NT2/D1 (cell line): ENCODE measurements at regions not wholly inside any gene's neighbourhood (a gene's known extent, or its start where the extent isn't known, plus 50 kb on each side); places are given as distances from the start of the nearest gene placed in this dataset.

ENCODE experiments used
- DNase-seq: peaks from one replicate; pipeline ENCODE4 v3.0.0-alpha.2; 2011; ENCODE audit warnings: low read depth, low spot score
- H3K27me3 ChIP-seq: 2 replicates; pipeline ENCODE4 v1.6.0; 2011; ENCODE audit warnings: mild to moderate bottlenecking; ENCODE audit not compliant: insufficient read length, insufficient read depth
- H3K36me3 ChIP-seq: 2 replicates; pipeline ENCODE4 v1.6.1; 2011; ENCODE audit warnings: mild to moderate bottlenecking, low read length, mixed read lengths; ENCODE audit not compliant: insufficient read depth, insufficient read length
- H3K4me1 ChIP-seq: 2 replicates; pipeline ENCODE4 v1.5.1; 2011; ENCODE audit not compliant: insufficient read depth, insufficient read length
- H3K4me3 ChIP-seq: 2 replicates; pipeline ENCODE4 v1.5.1; 2011; ENCODE audit warnings: low read depth; ENCODE audit not compliant: insufficient read length
- H3K9ac ChIP-seq: 2 replicates; pipeline ENCODE4 v1.6.0; 2011; ENCODE audit warnings: low read depth; ENCODE audit not compliant: insufficient read length
- H3K9me3 ChIP-seq: 2 replicates; pipeline ENCODE4 v1.5.1; 2011; ENCODE audit warnings: mild to moderate bottlenecking, low read length; ENCODE audit not compliant: insufficient read depth
- SUZ12 ChIP-seq: IDR thresholded peaks from 2 replicates; pipeline ENCODE4 v1.6.1; 2011; ENCODE audit not compliant: insufficient read length, insufficient read depth; ENCODE audit errors: extremely low read depth
- YY1 ChIP-seq: IDR thresholded peaks from 2 replicates; pipeline ENCODE4 v1.6.1; 2011; ENCODE audit not compliant: insufficient read length, insufficient read depth
- ZNF274 ChIP-seq: IDR thresholded peaks from 2 replicates; pipeline ENCODE4 v1.6.1; 2011; ENCODE audit warnings: mild to moderate bottlenecking, low read depth, low read length

DNA sequence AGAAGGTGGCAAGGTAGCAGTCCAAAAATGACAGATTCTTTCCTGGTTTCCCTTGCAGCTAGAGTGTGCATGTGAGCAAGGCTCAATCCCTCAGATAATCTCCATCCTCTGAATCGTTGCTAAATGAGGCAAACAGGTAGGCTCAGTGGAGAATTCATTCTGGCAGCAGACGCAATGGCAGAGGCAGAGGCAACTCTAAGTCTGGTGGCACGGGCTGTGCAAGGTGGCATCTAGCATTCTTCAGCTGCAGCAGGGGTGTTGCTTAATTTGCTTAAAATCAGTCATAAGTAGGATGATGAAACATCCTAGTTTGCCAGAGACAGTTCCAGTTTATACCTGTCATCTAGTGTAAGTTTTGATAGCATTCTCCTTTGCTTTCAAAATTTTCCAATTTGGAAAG, 391.1 kb upstream of the MEX3C start:
- no peaks in the 10 kb centered on the region for H3K27me3 ChIP-seq
- H3K9ac ChIP-seq, result no peak overlapping the region
- no peaks in the 10 kb centered on the region for H3K4me1 ChIP-seq
- no peak for TF ChIP-seq ZNF274
- no peaks in the 10 kb centered on the region for H3K36me3 ChIP-seq
- no peaks in the 10 kb centered on the region for H3K9me3 ChIP-seq
- DNase-seq, result no peak
- no peak overlapping the region for H3K4me3 ChIP-seq

DNA sequence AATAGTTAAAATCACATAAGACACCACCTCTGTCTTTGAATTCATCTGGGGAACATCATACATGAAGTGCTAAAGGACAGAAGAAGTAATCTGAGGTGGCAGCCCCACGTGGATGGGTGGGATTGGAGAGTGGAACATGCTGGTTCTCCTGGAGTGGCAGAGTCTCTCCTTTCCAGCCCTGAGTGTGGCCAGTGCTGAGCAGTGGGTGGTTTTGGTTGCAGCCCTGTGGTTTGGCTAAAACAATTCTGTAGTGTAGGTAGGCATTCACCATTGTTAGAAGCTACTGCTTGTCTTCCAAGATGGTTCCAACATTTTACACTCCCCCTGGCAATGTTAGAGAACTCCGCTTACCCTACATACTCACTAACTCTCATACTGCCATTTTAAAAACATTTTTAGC, 396.4 kb upstream of the MEX3C start:
- no peak for TF ChIP-seq SUZ12
- no peak for TF ChIP-seq ZNF274
- TF ChIP-seq YY1, result no peak
- Histone ChIP-seq H3K27me3 (no peaks in the 10 kb centered on the region), H3K4me1 (no peaks in the 10 kb centered on the region), H3K4me3 (no peak overlapping the region), H3K9me3 (peaks cover 14% of the 10 kb centered on the region; the same call in 1 of the 2 replicates), H3K9ac (no peak overlapping the region), H3K36me3 (no peaks in the 10 kb centered on the region)
- no peak for DNase-seq

DNA sequence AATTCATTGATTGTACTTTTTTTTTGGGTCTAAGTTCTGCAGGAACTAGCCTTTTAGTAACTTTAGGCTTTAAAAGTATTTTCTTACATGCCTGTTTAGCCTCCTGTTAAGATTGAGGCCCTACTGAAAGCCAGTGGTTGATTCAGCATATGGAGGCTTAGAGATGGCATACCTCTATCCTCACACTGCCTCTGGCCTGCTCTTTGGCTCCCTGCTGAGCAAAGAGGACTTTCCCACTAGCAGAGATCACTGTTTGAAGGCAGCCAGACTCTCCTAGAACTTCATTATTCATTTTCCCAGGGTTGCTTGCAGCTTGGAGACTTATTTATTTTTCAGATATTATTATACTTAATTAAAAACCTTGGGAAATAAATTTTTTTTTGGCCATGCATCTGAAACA, 405.6 kb upstream of the MEX3C start:
- no peaks in the 10 kb centered on the region for H3K36me3 ChIP-seq
- DNase-seq, result no peak
- peaks cover 4% of the 10 kb centered on the region; the same call in 1 of the 2 replicates for H3K9me3 ChIP-seq
- no peak overlapping the region for H3K4me3 ChIP-seq
- H3K9ac ChIP-seq, result no peak overlapping the region
- H3K27me3 ChIP-seq, result no peaks in the 10 kb centered on the region
- no peaks in the 10 kb centered on the region for H3K4me1 ChIP-seq
- TF ChIP-seq SUZ12, result no peak

DNA sequence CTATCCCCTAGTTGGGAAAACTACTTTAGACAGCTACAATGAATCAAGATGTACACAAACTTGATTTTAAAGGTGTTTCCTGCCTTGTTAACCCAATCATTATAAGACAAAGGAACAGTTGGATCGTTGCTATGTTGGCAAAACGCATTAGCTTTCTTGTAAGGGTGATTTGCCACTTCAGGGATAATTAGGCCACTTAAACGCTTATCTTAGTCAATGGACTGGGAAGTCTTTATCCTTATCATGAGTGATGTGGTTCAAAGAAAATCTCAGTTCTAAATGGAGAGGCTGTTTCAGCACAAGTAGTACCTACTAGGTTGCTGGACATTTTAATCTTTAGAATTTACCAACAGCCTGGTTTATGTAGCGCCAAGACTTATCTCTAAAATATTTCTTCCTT, 406.1 kb upstream of the MEX3C start:
- Histone ChIP-seq H3K4me3 (no peak overlapping the region), H3K27me3 (no peaks in the 10 kb centered on the region), H3K4me1 (no peaks in the 10 kb centered on the region), H3K9me3 (peaks cover 4% of the 10 kb centered on the region; the same call in 1 of the 2 replicates), H3K36me3 (no peaks in the 10 kb centered on the region), H3K9ac (no peak overlapping the region)
- TF ChIP-seq SUZ12, result no peak
- no peak for TF ChIP-seq ZNF274
- no peak for TF ChIP-seq YY1
- DNase-seq, result no peak

DNA sequence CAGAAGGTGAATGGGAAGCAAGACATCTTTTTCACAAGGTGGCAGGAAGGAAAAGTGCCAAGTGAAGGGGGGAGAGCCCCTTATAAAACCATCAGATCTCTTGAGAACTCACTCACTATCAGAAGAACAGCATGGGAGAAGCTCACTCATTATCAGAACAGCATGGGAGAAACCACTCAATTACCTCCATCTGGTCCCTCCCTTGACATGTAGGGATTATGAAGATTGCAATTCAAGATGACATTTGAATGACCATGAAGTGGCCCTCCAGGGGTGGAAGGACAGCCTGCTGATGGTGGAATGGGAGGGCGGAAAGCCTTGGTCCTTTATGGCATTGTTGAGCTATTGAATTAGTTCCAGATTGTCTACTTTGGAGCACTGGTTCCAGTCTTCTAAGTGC, 413.0 kb upstream of the MEX3C start:
- H3K27me3 ChIP-seq, result no peaks in the 10 kb centered on the region
- H3K4me3 ChIP-seq, result no peak overlapping the region
- DNase-seq, result no peak
- no peak for TF ChIP-seq ZNF274
- TF ChIP-seq SUZ12, result no peak
- no peak for TF ChIP-seq YY1
- no peaks in the 10 kb centered on the region for H3K4me1 ChIP-seq
- peaks cover 4% of the 10 kb centered on the region; the same call in 1 of the 2 replicates for H3K9me3 ChIP-seq
- H3K9ac ChIP-seq, result no peak overlapping the region
- no peaks in the 10 kb centered on the region for H3K36me3 ChIP-seq

DNA sequence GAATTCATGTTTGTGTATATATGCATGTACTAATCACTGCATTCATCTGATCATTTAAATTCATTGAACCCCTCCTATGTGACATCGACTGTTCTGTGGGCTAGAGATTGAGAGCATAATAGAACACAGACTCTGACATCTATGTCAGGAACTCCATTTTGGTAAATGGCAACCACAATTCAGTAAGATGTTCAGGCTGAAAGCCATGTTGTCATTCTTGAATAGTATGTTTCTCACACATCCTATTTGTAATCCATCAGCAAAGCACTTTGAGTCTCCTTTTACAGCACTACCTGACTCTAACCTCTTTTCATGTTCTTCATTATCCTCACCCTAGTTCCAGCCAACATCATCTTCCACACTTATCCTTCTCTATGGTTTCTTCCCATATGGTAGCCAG, 413.8 kb upstream of the MEX3C start:
- H3K4me1 ChIP-seq, result no peaks in the 10 kb centered on the region
- H3K4me3 ChIP-seq, result no peak overlapping the region
- H3K36me3 ChIP-seq, result no peaks in the 10 kb centered on the region
- peaks cover 4% of the 10 kb centered on the region; the same call in 1 of the 2 replicates for H3K9me3 ChIP-seq
- TF ChIP-seq YY1 (no peak), SUZ12 (no peak), ZNF274 (no peak)
- DNase-seq, result no peak
- no peaks in the 10 kb centered on the region for H3K27me3 ChIP-seq
- H3K9ac ChIP-seq, result no peak overlapping the region

DNA sequence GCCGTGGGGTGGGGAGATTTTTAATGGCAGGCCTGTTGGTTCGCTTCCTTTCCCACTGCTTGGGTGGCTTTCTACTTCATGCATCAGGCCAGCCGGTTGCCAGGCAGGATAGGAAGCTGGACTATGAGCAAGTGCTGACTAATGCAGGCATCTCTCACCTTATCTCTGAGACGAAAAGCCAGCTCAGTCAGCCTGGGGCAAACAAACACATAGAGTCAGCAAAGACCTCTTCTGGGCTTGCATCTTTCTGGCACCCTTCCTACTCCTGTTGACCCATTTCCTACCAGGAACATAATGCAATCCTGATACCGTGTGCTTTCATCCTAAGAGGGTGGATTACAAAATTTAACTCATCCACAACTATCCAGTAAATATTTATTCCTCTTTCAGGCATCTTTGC, 416.6 kb upstream of the MEX3C start:
- Histone ChIP-seq H3K4me3 (no peak overlapping the region), H3K9ac (no peak overlapping the region), H3K27me3 (no peaks in the 10 kb centered on the region), H3K36me3 (no peaks in the 10 kb centered on the region), H3K9me3 (no peaks in the 10 kb centered on the region), H3K4me1 (no peaks in the 10 kb centered on the region)
- DNase-seq, result no peak
- no peak for TF ChIP-seq YY1
- TF ChIP-seq ZNF274, result no peak
- TF ChIP-seq SUZ12, result no peak

DNA sequence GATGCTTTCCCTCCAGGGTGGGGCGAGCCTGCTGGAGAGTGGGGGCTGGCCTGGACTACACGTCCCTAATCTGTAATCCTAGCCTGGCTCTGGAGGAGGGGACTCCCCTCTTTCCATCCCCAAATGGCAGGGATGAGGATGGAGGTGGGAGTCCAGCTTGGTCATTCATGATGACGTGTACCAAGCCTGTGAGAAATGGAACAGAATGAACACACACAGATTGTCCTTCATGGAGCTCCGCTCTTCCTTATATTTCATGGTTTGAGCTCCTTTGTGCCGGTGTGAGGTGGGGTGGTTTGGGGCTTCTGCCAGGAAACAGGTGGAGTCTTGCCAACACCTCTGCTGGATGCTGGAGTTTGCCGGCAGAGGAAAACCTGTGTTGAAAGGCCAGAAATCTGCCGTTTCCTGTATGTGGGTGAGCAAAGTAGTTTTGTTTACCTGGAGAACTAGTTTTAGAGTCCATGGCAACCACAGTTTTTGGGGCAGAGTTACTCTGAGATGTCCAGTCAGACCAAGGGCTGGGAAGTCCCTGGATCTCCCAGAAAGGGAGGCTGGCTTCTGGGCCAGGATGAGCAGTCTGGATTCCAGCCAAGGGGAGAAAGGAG, 417.6 kb upstream of the MEX3C start:
- H3K4me1 ChIP-seq, result no peaks in the 10 kb centered on the region
- TF ChIP-seq ZNF274, result no peak
- no peak for TF ChIP-seq YY1
- TF ChIP-seq SUZ12, result no peak
- H3K9me3 ChIP-seq, result no peaks in the 10 kb centered on the region
- H3K27me3 ChIP-seq, result no peaks in the 10 kb centered on the region
- no peak overlapping the region for H3K4me3 ChIP-seq
- H3K9ac ChIP-seq, result no peak overlapping the region
- H3K36me3 ChIP-seq, result no peaks in the 10 kb centered on the region
- DNase-seq, result no peak
